Astrocyte (in vitro differentiated cells and primary cell): ENCODE measurements at regions not wholly inside any gene's neighbourhood (a gene's known extent, or its start where the extent isn't known, plus 50 kb on each side); places are given as distances from the start of the nearest gene placed in this dataset.

ENCODE experiments used
- CTCF ChIP-seq: IDR thresholded peaks from 2 replicates; pipeline ENCODE4 v1.5.1; 2011; ENCODE audit warnings: low read depth, mild to moderate bottlenecking, inconsistent platforms, low read length, moderate library complexity; ENCODE audit not compliant: insufficient read depth
- EZH2 ChIP-seq: IDR thresholded peaks from 2 replicates; pipeline ENCODE4 v1.6.1; 2012; ENCODE audit warnings: mild to moderate bottlenecking, low read length, inconsistent platforms; ENCODE audit not compliant: insufficient read depth

GRCh38 chr10:43867113-43867512, 218.4 kb upstream of the ZNF32 start:
- no peak for TF ChIP-seq CTCF
- TF ChIP-seq EZH2 = no peak
